ENCODE measurements at regions not wholly inside any gene's neighbourhood (a gene's known extent, or its start where the extent isn't known, plus 50 kb on each side); places are given as distances from the start of the nearest gene placed in this dataset.
"Not testable (repeated sequence)": the region's sequence is repeated elsewhere in the genome, so short reads cannot be mapped to it uniquely, and the experiment has no call there.

DNA sequence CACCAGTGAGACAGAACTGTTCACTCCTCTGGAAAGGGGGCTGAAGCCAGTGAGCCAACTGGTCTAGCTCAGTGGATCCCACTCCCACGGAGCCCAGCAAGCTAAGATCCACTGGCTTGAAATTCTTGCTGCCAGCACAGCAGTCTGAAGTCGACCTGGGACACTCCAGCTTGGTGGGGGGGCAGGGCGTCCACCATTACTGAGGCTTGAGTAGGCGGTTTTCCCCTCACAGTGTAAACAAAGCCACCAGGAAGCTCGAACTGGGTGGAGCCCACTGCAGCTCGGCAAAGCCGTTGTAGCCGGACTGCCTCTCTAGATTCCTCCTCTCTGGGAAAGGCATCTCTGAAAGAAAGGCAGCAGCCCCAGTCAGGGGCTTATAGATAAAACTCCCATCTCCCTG is 52.3 kb upstream of the BBX start:
- DNase-seq, result not testable (repeated sequence)

Measured in retina (tissue), 1 donor.